Transverse colon (tissue), 3 donors: ENCODE measurements at regions not wholly inside any gene's neighbourhood (a gene's known extent, or its start where the extent isn't known, plus 50 kb on each side); places are given as distances from the start of the nearest gene placed in this dataset.

Experiments used
- CTCF ChIP-seq, 5 experiments: fragments of 200-600 bp in 3 of 5; fragments of 450-650 bp in 2 of 5; sonication (generic) in 3 of 5; IDR thresholded peaks; 1 replicate in 2 of 5; 2 replicates in 3 of 5; pipeline ENCODE4 v1.5.1; 2016 to 2017; ENCODE audit warnings: antibody characterized with exemption in 5 of 5, inconsistent platforms in 3 of 5, mild to moderate bottlenecking in 2 of 5, moderate library complexity in 1 of 5
- EP300 ChIP-seq: sonication (generic); formaldehyde crosslinking; IDR thresholded peaks from one replicate; pipeline ENCODE4 v1.6.1; 2017; ENCODE audit warnings: antibody characterized with exemption, low read depth

GRCh38 chr3:103057487-103057886 lies 622.7 kb downstream of the ZPLD1 start:
- TF ChIP-seq CTCF (IDR thresholded peaks at IDR 0.05) = no peak
- no peak for TF ChIP-seq EP300
